GF-D8 (cell line): ENCODE measurements at regions not wholly inside any gene's neighbourhood (a gene's known extent, or its start where the extent isn't known, plus 50 kb on each side); places are given as distances from the start of the nearest gene placed in this dataset.

Source experiments
- DNase-seq: peaks from one replicate; lab custom pipeline; 2025; lab: John Stamatoyannopoulos, UW

GRCh38 chr2:103103678-103104077 is 341.8 kb downstream of the TMEM182 start:
- DNase-seq: no peak

- DNase-seq: no peak
Measured at GRCh38 chr2:103119352-103119751, 357.5 kb downstream of the TMEM182 start.

GRCh38 chr2:103121106-103121505 is 359.3 kb downstream of the TMEM182 start:
- DNase-seq: no peak

GRCh38 chr2:103123516-103123915 is 361.7 kb downstream of the TMEM182 start:
- no peak for DNase-seq

GRCh38 chr2:103130857-103131256 is 369.0 kb downstream of the TMEM182 start:
- DNase-seq: no peak

- DNase-seq: no peak
Measured at GRCh38 chr2:103132536-103133217, 370.8 kb downstream of the TMEM182 start.

GRCh38 chr2:103135679-103136078 is 373.8 kb downstream of the TMEM182 start:
- DNase-seq: no peak

- peak; percentile 33 for DNase-seq
Measured at GRCh38 chr2:103138123-103138901, 376.5 kb downstream of the TMEM182 start.

GRCh38 chr2:103139628-103140268 is 377.9 kb downstream of the TMEM182 start:
- peak; percentile 10 for DNase-seq

GRCh38 chr2:103144837-103145236 is 383.0 kb downstream of the TMEM182 start:
- no peak for DNase-seq

GRCh38 chr2:103145739-103146138 is 383.9 kb downstream of the TMEM182 start:
- no peak for DNase-seq

GRCh38 chr2:103151046-103151445 is 389.2 kb downstream of the TMEM182 start:
- no peak for DNase-seq

GRCh38 chr2:103152556-103152955 is 390.7 kb downstream of the TMEM182 start:
- no peak for DNase-seq

GRCh38 chr2:103153580-103154284 is 391.9 kb downstream of the TMEM182 start:
- DNase-seq: no peak

GRCh38 chr2:103155308-103155707 is 393.5 kb downstream of the TMEM182 start:
- DNase-seq: no peak

- no peak for DNase-seq
Measured at GRCh38 chr2:103159018-103159417, 397.2 kb downstream of the TMEM182 start.

GRCh38 chr2:103161456-103162289 is 399.8 kb downstream of the TMEM182 start:
- no peak for DNase-seq

- DNase-seq: no peak
Measured at GRCh38 chr2:103164748-103165147, 402.9 kb downstream of the TMEM182 start.

- no peak for DNase-seq
Measured at GRCh38 chr2:103165836-103166235, 404.0 kb downstream of the TMEM182 start.

GRCh38 chr2:103166456-103167324 is 404.9 kb downstream of the TMEM182 start:
- no peak for DNase-seq
